ENCODE measurements at regions not wholly inside any gene's neighbourhood (a gene's known extent, or its start where the extent isn't known, plus 50 kb on each side); places are given as distances from the start of the nearest gene placed in this dataset.

DNA sequence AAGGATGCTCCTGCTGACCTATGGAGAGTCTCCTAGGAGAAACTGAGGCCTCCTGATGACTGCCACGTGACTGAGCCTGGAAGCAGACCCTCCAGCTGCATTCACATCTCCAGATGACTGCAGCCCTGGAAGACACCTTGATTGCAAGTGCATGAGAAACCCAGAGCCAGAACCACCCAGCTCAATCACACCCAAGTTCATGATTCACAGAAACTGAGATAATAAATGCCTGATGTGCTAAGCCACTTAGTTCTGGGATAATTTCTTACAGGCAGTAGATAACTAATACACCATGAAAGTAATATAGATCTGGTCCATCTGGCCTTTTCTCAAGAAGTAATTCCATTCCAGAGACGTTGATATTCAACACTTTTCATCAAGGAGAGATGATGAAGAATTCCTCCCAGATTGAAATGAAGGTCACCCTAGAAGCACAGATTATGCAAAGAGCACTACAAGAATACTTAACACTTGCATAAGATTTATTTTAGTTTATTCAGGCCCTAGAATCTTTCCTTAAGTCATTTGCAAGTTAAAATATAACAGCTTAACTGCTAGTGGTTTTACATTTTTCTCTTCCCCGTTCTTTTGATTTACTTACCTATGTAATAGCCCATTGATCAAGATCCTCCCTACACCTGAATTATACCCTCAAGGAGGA lies 208.2 kb upstream of the INHBA start:
- ATAC-seq: no peak

DNA sequence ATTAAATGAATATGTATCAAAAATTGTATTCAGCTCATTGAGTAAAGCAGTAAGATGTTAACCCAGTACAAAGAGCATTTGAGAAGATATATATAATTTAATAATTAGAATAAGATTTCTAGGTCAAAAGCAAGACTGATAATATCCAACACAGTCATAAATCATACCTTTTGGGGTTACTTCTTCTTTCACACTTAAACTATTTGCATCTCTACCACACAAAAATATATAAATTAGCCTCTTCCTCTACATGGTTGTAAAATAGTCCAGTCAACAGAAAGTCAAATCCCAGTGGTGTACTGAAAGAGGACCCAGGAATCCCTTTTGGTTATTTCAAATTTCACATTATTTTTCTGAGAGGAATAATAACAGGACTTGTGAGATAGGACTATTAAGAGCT lies 204.6 kb upstream of the INHBA start:
- no peak for ATAC-seq

DNA sequence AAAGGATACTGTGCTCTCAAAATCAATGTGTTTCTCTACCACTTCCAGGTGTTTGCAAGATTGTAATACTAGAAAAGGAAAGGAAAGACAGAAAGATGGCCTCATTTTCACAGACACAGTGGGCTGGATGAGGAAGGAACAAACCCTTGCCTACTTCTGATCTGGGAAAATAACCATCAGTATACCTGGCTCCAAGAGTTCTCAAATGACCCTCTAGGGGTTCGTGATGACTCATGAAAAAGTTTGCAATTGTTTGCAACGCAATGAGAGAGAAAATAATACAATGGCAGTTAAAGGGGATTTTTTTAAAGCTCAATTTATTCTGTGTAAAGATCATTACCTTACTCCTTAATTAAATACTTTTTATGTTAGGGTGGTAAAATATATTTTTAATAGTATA lies 197.6 kb upstream of the INHBA start:
- ATAC-seq: no peak

DNA sequence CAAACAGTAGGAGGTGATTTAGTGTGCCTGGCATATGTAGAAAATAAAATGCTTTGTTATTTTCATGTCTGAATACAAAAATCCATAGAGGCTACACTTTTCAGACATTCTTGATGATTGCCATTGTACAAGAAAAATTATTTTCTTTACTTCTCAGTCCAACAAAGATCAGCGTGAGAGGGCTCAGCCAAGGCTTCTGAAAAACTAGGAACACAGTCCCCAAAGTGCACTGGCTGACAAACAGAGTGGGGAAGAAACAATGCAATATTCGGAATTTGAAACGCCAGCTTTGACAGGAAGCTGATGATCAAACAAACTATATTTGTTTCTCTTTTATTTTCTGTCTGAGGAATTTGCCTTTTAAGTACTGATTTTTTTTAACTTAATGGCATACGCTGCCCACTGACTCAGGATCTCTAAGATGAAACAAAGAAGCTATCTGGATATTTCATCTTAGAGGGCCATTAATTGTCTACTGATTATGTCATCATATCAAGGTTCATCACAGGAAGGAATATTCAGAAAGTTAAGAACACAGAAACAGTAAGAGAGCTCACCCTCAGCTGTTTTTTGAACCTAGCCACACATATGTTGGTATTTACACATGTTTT lies 197.0 kb upstream of the INHBA start:
- ATAC-seq: no peak

DNA sequence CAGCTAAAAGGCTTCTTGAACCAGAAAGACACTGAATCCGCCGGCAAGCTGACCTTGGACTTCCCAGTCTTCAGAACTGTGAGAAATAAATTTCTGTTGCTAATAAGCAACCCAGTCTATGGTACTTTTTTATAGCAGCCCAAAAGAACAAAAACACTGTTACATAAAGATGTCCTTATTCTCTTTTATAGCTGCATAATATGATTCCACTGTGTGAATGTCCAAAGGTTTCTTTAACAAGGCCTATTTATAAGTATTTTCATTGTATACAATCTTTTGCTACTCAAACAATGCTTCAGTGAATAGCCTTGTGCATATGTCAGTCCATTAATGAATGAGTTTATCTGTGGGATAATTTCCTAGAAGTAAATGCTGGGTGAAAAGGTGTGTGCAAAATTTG lies 190.8 kb upstream of the INHBA start:
- ATAC-seq: no peak

DNA sequence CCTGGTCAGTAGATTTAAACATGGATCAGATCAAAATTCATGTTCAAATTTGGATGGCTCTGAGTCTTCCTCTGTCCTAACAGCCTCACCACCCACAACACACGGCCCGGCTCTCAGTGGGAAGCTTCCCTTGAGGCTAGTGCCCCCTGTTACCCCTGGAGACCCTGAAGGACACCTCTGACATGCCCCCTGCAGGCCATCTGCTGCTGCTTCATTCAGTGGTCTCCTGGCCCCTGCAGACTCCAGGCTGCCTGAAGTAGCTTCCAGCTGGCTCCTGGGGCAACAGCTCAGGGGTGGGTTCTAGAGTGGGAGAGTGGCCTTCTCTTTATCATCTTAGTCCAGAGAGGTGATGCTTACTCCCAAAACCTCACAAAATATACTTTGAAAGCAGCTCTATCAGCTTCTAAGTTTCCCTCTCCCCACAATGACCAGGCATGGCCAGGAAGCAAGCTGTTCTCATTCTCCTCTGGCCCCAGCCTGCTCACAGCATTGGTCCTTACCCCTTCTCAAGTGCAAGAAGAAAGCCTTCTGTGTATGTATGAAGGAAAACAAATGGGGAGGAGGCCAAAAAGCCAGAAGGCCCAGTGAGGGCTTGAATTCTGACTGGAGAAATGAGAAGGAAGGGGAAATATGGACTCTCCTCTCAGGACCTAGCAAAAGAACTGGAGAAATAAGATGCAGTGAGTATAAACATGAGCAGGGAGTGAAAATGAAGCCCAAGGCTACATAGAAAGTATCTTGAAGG lies 189.6 kb upstream of the INHBA start:
- ATAC-seq: no peak

DNA sequence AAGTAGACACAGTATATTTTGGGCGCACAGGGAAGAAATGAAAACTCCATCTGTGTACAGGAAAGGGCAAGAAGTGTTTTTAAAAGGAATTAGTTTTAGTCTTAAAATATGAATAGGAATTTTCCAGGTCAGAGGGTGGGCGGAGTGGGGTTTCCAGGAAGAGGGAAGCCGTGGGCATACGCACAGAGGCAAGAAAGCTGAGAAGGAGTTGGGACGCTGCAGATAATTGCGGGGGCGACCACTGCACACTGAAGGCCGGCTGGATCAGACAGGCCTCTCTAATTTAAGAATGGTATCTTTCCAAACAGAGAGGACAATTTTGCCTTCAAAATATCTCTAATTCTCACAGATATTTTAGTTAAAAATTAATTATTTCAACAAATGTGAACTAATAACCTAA lies 189.1 kb upstream of the INHBA start:
- ATAC-seq: no peak

DNA sequence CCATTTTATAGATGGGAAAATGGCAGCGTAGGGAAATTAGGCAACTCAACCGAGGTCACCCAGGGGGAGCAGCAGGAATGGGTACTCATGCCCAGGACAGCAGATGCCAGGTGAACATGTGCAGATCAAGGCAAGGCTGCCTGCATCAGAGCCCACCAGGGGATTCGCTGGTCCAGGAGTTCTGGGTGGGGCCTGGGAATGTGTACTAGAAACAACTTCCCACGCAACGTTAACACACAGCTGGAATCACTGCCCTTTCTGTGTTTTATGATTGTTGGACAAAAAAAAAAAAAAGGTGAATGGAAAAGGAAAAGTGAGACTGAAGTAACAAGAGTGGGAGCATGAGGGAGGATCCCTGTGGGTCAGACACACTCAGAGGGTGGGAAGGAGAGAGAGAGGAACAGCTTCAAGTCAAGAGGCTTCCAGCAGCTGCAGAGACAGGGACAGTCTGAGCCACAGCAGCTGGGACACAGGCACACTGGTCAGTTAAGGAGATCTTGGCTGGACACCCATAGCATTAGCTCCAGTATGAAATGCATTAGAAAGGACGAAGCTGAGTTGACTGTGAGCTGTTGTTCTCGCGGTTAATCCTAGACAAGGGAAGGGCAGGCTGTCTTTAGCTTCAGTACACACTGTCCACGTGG lies 187.9 kb upstream of the INHBA start:
- no peak for ATAC-seq

DNA sequence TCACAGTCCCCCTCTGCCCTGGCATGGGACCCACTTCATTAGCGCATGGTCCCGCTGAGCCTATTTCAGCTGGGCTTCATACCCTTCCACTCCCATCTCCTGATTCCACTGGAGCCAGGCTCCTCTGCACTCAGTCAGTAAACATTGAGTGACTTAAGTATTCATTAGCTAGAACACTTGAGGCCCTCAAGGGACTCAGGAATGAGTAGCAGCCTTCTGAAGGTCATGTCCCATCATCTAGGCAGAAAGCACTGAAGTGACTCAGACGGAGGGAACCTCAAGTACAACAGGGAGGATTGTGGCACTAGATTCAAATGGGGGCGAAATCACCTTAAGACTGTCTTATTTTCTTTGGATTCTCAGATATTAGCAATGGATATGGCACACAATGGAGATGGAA lies 186.6 kb upstream of the INHBA start:
- ATAC-seq: no peak

DNA sequence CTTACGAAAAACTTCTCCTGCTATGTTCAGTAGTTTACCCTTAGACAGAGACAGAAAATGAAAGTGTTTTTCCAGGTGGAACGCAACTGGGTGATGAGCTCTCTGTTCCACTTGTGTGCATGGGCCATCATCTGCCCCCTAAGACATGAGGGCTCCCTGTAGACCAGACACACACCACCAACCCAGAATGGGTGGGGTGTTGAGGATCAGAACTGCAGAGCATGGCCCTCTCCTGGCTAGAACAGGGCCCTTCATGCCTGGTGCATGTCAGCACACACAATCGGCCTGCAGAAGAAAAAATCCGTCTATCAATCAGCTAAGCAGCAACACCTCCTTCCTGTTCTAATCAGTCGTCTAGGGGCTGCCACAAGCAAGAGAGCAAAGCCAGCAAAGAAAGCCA lies 186.2 kb upstream of the INHBA start:
- ATAC-seq: no peak

DNA sequence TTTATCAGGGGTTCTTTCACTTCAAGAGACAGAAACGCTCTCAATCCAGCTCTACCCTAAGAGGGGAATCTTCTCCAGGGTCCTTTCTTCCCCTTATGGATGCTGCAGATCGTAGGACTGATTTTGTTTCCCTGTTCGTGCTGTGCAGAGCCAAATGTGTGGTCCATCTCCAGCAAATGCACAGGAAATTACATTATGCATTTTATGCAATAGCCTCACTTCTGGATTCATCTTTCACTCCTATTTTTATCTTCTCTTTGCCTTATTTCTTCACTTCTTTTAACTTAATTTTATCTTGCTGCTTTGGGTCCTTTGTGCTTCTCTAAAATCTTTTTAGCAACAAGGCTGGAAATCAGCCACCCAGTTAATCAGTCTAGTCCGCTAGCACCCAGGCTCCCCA lies 184.5 kb upstream of the INHBA start:
- no peak for ATAC-seq

DNA sequence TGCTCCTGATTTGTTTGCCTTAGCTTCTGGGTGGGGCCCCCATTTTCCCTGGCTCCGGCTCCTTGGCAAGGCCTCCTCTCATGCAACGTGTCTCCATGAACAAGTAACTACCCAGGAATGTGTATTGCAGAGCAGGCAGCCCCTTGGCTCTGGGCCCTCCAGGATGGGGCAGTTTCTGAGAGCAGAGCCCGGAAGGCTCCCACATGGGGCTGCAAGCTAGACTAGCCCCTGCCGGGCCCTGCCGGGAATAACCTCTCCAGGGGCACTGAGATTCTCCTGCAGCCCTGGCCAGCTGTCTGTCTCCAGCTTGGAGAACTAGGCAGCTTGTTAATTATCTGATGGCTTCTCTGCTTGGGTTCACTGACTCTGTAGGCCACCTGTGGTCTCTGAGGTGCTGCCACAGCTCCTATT lies 184.0 kb upstream of the INHBA start:
- no peak for ATAC-seq

DNA sequence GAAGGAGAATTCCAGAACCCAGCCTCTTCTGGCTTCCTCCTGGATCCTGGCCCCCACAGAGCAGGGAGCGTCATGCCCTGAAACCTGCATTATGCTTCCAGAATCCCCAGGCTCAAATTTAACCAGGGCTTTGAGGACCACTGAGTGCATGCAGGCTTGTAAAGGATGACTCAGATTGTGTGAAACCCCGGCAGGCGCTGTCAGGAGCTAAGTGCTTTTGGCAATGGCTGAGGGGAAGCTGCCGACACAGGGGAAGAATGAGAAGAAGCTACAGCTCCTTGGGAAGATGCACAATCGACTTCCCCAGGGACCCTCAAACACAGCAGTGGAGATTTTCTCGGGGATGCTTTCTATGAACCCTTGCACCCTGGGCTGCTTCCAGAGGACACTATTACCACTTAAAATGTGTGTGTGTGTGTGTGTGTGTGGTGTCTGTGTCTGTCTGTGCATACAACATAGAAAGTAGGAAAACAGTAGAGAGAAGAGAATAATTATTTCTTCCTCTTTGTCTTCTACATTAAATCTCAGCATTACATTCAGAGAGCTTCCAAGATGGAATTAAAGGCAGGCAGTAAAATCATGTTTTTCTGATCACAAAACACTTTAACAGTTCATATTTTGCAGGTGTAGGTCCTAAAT lies 183.5 kb upstream of the INHBA start:
- ATAC-seq: no peak

DNA sequence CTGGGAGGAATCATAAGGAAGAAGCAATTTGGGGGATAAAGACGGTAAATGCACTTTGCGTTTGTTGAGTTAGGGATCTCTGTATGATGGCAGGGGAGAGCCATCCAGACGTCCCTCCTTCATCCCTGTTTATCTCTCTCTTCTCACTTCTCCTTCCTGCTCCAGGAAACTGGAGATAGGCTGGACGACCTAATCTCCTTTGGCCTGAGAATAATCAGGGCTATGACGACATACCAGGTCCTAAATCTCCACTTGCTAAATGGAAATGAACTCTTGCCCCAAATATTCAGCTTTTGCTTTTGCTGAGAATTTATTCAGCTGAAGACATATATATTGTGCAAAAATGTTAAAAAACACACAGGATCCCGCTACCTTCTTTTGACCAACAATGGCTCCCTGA lies 182.9 kb upstream of the INHBA start:
- ATAC-seq: no peak

DNA sequence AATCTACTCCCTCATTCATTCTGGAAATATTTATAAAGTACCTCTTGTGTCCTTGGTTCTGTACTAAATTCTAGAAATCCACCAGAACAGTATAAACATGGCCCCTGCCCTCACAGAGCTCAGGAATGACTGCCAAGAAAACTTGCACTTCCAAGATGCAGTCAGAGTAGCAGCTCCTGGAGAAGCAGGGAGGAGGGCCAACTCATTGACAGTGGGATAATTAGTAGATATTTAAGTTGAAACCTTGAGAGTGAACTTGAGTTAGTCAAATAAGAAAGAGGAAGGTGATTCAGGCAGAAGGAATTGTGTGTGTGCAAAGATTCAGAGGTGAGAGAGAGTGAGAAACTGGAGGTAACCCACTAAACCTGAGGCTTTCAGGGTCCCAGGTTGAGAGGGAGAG lies 182.2 kb upstream of the INHBA start:
- ATAC-seq: no peak

DNA sequence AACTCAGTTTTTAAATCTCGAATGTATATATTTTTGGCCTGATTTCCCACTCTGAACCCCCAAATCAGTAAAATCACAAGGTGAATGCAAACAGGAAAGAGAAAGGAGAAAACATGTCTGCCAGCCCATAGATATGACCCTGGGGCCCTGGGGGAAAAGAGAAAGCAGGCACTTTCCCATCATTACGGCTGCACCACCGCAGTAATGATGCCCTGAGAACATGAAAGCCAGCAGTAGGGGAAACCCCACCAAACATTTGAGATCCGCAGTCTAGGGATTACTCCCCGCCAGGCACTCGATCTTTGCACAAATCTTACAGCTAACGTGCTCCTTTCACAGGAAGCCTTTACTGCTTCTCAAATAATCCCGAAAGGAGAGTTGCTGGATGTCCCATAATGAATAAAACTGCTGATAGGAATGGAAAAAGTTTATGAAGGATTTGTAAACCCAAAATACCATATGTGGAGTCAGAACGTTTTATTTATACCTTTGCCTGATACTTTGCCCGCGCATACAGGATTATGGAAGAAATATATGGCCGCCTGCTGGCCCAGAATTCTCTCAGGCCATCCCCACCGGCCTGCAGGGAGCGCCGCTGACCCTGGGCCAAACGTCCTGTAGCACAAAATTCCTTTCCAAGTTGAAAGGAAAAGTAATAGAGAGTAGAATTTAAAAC lies 180.0 kb upstream of the INHBA start:
- no peak for ATAC-seq

DNA sequence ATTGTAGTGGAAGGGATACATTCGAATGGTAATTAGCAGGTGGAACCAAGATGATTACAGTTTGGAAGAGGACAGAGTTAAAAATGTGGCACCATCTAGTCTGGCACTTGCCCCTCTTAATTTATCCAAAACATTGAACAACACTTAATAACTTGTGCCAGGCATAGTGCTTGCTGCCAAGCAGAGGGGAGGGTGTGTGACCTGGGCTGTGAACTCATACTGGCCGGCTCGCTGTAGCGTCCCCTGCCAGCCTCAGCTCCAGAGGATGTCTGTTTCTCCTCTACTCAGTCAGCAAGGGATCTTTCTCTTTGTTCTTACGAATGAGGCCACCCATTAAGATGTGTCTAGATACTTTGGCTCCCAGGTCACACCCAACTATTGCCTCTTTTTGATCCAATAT lies 179.4 kb upstream of the INHBA start:
- peak; percentile 7 for ATAC-seq

DNA sequence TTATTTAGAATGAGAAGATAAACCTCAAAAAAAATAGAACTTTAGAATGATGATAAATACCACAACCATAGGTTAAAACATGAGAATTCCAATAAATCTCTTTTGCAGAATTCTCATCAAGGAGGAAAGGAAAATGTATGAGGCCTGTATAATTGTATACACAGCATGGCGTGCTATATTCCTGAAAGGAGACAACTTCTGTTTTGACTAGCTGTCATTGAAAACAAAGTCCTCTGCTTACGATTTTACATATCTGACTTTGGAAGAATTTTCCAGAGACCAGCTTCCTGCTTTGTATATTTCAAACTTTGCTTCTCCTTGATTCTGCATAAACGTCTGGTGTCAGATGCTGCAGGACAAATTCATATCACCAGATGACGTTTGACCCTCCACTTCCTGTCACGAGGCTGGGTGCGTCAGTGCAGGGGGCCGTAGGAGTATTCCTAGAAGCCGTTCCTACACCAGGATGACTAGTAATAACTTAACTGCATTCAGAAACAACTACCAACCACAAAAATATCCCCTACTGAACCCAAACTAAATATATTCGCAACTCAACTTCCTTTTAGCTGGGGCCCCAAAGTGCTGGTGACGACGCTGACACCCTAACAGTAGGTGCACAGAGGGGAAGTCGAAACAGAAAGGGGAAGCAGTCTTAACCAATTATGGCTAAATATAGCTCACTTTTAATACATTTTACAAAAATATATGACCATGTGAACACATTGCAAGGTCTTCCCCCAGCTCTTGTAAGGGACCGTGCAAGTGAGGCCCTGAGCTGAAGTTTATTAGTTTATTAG lies 178.6 kb upstream of the INHBA start:
- ATAC-seq: peak; percentile 75

DNA sequence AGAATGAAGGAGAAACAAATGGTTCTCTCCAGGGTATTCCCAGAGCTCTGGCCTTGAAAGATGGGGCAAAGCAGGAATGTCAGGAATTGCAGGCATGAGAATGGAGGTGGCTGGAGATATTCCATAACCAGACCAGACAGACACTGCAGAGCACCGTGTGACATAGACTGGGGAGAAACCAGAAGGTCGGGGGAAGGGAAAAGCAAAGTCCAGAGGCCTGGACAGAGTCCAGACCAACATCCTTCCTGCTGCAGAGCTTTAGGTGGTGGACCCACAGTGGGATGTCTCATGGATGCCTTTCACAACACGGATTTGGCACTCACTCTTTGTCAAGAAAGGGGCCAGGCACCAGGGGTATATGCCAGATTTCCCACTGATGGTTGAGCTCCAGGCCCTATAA lies 177.2 kb upstream of the INHBA start:
- no peak for ATAC-seq

DNA sequence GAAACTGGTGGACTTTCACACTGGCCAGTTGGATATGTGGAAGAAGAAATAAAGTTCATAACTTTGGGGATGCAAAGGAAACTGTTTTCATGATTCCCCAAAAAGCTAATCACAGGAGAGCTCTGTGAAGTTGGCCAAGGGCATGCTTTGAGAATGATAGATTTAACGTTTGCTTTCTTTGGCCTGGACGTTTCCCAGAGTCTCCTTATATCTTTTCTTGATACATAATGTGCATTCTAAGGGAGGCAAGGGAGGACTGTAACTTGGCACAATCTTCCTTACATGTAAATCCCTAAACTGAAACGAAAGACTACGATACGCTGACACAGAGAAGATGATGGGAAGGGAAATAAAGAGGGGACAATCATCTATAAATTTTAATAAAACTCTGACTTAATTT lies 176.5 kb upstream of the INHBA start:
- ATAC-seq: no peak

All from esophagus mucosa (tissue), 1 donor.